Gastrocnemius medialis (tissue), 4 donors: ENCODE measurements at regions not wholly inside any gene's neighbourhood (a gene's known extent, or its start where the extent isn't known, plus 50 kb on each side); places are given as distances from the start of the nearest gene placed in this dataset.

ENCODE experiments used
- ATAC-seq, 2 donors: fragments of 150-250 bp; one replicate each; pipeline ENCODE4 v1.9.1; 2016
- DNase-seq, 2 donors: peaks; one replicate each; pipeline ENCODE4 v3.0.0-alpha.2; 2019
- H3K27ac ChIP-seq, 4 donors: fragments of 200-600 bp; sonication (generic); 1 replicate in 1 of 4; 2 replicates in 3 of 4; pipeline ENCODE4 v1.5.1; 2016 to 2018; ENCODE audit warnings: mild to moderate bottlenecking in 2 of 4, moderate library complexity in 1 of 4
- H3K27me3 ChIP-seq, 3 donors: fragments of 200-600 bp; sonication (generic) in 2 of 3; 1 replicate in 1 of 3; 2 replicates in 2 of 3; pipeline versions ENCODE4 v1.5.1 to v1.6.0; 2016 to 2019; ENCODE audit warnings: mild to moderate bottlenecking in 1 of 3, moderate library complexity in 1 of 3
- H3K36me3 ChIP-seq, 2 donors: fragments of 200-600 bp; sonication (generic) in 1 of 2; one replicate each; pipeline ENCODE4 v1.5.1; 2017 to 2018
- H3K4me1 ChIP-seq, 2 donors: fragments of 200-600 bp; sonication (generic) in 1 of 2; one replicate each; pipeline ENCODE4 v1.5.1; 2016 to 2017; ENCODE audit warnings: mild to moderate bottlenecking in 2 of 2
- H3K4me3 ChIP-seq, 4 donors: fragments of 200-600 bp; sonication (generic) in 3 of 4; 1 replicate in 1 of 4; 2 replicates in 3 of 4; pipeline ENCODE4 v1.5.1; 2016 to 2019; ENCODE audit warnings: mild to moderate bottlenecking in 2 of 4
- H3K9me3 ChIP-seq, 3 donors: fragments of 200-600 bp; sonication (generic) in 2 of 3; 1 replicate in 1 of 3; 2 replicates in 2 of 3; pipeline ENCODE4 v1.5.1; 2016 to 2019
- POLR2A ChIP-seq, 2 donors: fragments of 450-650 bp; IDR thresholded peaks; one replicate each; pipeline ENCODE4 v1.6.1; 2017; ENCODE audit warnings: antibody characterized with exemption in 2 of 2, mild to moderate bottlenecking in 2 of 2, moderate library complexity in 2 of 2
- in situ Hi-C, 4 donors: fragments of 200-750 bp; cut with MboI; loops; one replicate each; pipeline versions ENCODE4 v1.15.0 to v1.8.0; 2017; ENCODE audit warnings: low sequenced_read_pairs in 4 of 4
- intact Hi-C: fragments of 100-400 bp; cut with DNase I; formaldehyde crosslinking; loops from one replicate; pipeline ENCODE4 v1.15.1; 2023; ENCODE audit warnings: low total_unique reads
- TF ChIP-seq, protein P1 (sequence below), 5 experiments: fragments of 450-650 bp in 3 of 5; fragments of 200-600 bp in 2 of 5; sonication (generic) in 2 of 5; IDR thresholded peaks in 4 of 5; conservative IDR thresholded peaks in 1 of 5; 1 replicate in 4 of 5; 2 replicates in 1 of 5; pipeline ENCODE4 v1.5.1; 2016 to 2019; ENCODE audit warnings: antibody characterized with exemption in 5 of 5, mild to moderate bottlenecking in 3 of 5, moderate library complexity in 3 of 5

DNA sequence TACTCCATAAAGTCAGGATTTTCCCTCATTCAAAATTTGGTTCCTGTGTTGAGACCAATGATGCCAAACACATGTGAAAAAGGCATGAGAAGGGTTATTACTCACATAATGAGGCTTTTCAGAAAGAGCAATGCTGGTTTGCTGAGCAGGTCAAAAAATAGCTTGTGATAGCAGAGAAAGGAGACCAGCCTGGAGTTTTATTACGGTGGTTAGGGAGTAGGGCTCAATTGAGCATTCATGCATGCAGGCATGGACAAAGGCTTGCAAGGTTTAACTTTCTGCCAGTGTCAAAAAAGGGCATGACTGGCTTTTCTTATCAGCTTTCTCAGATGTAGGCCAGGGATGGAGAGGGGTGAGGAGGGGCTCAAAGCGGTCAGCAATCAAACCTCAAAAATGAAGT, 628.3 kb downstream of the DNAH5 start:
- Histone ChIP-seq H3K27ac (no peak overlapping the region), H3K4me3 (no peak overlapping the region), H3K27me3 (no peaks in the 10 kb centered on the region), H3K36me3 (no peaks in the 10 kb centered on the region), H3K9me3 (no peaks in the 10 kb centered on the region), H3K4me1 (no peaks in the 10 kb centered on the region)
- no peak for TF ChIP-seq POLR2A (IDR thresholded peaks at IDR 0.05)
- TF ChIP-seq, protein P1, sequence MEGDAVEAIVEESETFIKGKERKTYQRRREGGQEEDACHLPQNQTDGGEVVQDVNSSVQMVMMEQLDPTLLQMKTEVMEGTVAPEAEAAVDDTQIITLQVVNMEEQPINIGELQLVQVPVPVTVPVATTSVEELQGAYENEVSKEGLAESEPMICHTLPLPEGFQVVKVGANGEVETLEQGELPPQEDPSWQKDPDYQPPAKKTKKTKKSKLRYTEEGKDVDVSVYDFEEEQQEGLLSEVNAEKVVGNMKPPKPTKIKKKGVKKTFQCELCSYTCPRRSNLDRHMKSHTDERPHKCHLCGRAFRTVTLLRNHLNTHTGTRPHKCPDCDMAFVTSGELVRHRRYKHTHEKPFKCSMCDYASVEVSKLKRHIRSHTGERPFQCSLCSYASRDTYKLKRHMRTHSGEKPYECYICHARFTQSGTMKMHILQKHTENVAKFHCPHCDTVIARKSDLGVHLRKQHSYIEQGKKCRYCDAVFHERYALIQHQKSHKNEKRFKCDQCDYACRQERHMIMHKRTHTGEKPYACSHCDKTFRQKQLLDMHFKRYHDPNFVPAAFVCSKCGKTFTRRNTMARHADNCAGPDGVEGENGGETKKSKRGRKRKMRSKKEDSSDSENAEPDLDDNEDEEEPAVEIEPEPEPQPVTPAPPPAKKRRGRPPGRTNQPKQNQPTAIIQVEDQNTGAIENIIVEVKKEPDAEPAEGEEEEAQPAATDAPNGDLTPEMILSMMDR (IDR thresholded peaks at IDR 0.05 in 4 of 5, conservative IDR thresholded peaks at IDR 0.05 in 1 of 5): no peak
- ATAC-seq (no peak), DNase-seq (no peak)
- in situ Hi-C loops (no loop called here), intact Hi-C loops (no loop called here)

DNA sequence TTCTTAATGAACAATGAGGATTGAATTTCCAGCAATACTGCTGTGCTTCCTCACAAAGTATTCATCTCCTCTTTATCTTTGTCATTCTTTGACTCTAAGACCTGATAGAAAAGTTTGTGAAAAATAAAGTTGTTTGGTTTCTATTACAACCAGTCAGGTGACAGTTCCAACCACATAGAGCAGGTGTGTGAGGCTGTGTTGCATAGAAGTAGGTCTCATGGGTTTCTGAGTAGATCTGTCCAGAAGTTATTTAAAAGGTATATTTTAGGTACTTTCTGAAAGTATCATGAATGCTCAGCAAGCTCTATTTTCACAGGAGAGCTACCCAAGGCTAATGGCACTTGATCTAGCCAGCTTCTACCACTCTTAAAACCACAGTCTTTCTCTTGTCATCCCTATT, 637.0 kb downstream of the DNAH5 start:
- H3K4me1 ChIP-seq: no peaks in the 10 kb centered on the region
- TF ChIP-seq POLR2A (IDR thresholded peaks at IDR 0.05): no peak
- TF ChIP-seq, protein P1 (IDR thresholded peaks at IDR 0.05 in 4 of 5, conservative IDR thresholded peaks at IDR 0.05 in 1 of 5): no peak
- no peaks in the 10 kb centered on the region for H3K27me3 ChIP-seq
- H3K27ac ChIP-seq: no peak overlapping the region
- H3K36me3 ChIP-seq: no peaks in the 10 kb centered on the region
- no peak for ATAC-seq
- no peak overlapping the region for H3K4me3 ChIP-seq
- H3K9me3 ChIP-seq: no peaks in the 10 kb centered on the region
- in situ Hi-C loops: no loop called here
- DNase-seq: no peak
- intact Hi-C loops: no loop called here

DNA sequence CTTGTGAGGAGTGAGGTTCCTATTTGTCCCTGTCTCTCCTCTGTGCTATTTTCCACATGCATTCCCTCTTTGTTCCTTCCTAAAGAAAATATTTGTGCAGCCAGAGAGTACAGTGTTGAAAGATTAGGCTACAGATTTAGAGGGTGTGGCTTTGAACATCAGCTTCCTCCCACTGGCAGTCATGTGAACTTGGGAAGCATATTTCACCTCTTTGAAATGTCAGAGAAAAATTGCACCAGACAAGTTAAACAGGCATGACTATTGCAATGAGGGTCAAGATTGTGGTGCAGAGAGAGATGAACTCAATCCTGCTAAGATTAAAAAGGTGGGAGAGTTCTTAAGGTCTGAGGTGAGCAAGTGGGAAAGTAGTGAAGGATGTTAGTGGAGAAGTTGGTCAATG, 641.0 kb downstream of the DNAH5 start:
- Histone ChIP-seq H3K4me3 (no peak overlapping the region), H3K27ac (no peak overlapping the region), H3K9me3 (no peaks in the 10 kb centered on the region), H3K36me3 (no peaks in the 10 kb centered on the region), H3K4me1 (no peaks in the 10 kb centered on the region), H3K27me3 (no peaks in the 10 kb centered on the region)
- DNase-seq: no peak
- in situ Hi-C loops: no loop called here
- ATAC-seq: no peak
- intact Hi-C loops: no loop called here
- no peak for TF ChIP-seq POLR2A (IDR thresholded peaks at IDR 0.05)
- TF ChIP-seq, protein P1 (IDR thresholded peaks at IDR 0.05 in 4 of 5, conservative IDR thresholded peaks at IDR 0.05 in 1 of 5): no peak

DNA sequence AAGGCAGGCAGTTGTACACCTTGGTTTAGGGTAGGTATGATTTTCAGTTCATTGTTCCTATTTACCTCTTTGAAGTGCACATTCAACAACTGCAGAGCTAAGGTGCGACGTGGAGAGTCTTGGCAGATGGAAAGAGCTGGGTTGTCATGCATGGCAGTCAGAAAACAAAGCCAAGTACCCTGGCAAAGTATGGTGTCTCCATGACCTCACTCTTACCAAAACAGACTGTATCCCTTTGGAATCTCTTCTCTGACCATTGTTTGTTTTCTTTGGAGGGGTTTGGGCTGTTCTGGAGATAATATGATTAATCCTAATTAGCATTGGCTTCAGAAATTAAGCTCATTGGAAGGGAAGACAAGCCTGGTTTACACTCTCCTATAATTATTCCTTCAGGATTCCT, 665.7 kb downstream of the DNAH5 start:
- TF ChIP-seq, protein P1 (IDR thresholded peaks at IDR 0.05 in 4 of 5, conservative IDR thresholded peaks at IDR 0.05 in 1 of 5): no peak
- TF ChIP-seq POLR2A (IDR thresholded peaks at IDR 0.05): no peak
- Histone ChIP-seq H3K27ac (no peak overlapping the region), H3K9me3 (no peaks in the 10 kb centered on the region), H3K27me3 (no peaks in the 10 kb centered on the region), H3K4me3 (no peak overlapping the region), H3K36me3 (no peaks in the 10 kb centered on the region), H3K4me1 (no peaks in the 10 kb centered on the region)
- no peak for ATAC-seq
- DNase-seq: no peak
- intact Hi-C loops: no loop called here
- in situ Hi-C loops: no loop called here

DNA sequence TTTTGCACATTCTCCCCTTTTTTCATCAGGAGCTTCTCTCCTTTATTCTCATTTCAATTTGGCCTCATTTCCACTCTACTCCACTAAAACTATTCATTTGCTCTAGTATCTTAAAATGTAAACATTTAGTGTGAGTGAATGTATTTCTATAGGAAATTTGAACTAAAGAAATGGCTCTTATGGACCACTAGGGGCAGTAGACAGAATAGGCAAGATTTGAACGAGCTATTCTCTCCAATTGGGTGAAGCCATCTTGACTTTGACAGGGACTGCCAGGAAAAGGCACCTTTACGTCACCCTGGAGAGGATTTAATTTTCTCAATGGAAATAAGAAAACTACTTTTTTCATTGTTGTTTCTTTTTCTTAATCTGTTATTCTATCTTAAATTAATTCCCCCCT, 666.3 kb downstream of the DNAH5 start:
- H3K36me3 ChIP-seq: no peaks in the 10 kb centered on the region
- no peak for ATAC-seq
- TF ChIP-seq POLR2A (IDR thresholded peaks at IDR 0.05): no peak
- TF ChIP-seq, protein P1 (IDR thresholded peaks at IDR 0.05 in 4 of 5, conservative IDR thresholded peaks at IDR 0.05 in 1 of 5): no peak
- in situ Hi-C loops (no loop called here), intact Hi-C loops (no loop called here)
- DNase-seq: no peak
- no peaks in the 10 kb centered on the region for H3K9me3 ChIP-seq
- no peaks in the 10 kb centered on the region for H3K4me1 ChIP-seq
- no peaks in the 10 kb centered on the region for H3K27me3 ChIP-seq
- no peak overlapping the region for H3K27ac ChIP-seq
- H3K4me3 ChIP-seq: no peak overlapping the region
